ENCODE measurements at regions not wholly inside any gene's neighbourhood (a gene's known extent, or its start where the extent isn't known, plus 50 kb on each side); places are given as distances from the start of the nearest gene placed in this dataset.

DNA sequence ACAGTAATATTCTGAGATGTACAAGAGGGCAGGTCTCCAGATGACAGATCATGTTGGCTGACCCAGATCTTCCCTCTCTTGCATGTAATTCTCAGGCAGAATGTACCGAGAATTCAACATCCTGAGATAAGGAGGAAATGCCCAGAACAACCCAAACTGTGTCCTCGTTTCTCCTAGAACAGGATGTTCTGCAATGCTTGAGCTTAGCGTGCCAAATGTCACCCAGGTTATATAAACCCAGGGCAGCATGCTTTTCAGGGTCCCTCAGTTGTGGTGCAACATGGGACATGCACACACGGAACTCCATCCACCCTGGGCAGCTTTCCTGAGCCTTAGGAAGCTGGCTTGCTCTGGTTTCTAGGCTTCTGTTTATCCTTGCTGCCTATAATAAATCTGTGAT lies 102.1 kb upstream of the CMC1 start:
- H3K9me3 ChIP-seq (ENCODE audit: low read depth, low read length, poor library complexity, severe bottlenecking) = no peaks in the 10 kb centered on the region
- intact Hi-C loops (cut with micrococcal nuclease; ENCODE audit: unreplicated experiment) = no loop called here
- H3K27ac ChIP-seq (ENCODE audit: low read depth, low read length, poor library complexity, severe bottlenecking) = no peak overlapping the region
- DNase-seq (ENCODE audit: low spot score) = no peak
- TF ChIP-seq, protein P1, sequence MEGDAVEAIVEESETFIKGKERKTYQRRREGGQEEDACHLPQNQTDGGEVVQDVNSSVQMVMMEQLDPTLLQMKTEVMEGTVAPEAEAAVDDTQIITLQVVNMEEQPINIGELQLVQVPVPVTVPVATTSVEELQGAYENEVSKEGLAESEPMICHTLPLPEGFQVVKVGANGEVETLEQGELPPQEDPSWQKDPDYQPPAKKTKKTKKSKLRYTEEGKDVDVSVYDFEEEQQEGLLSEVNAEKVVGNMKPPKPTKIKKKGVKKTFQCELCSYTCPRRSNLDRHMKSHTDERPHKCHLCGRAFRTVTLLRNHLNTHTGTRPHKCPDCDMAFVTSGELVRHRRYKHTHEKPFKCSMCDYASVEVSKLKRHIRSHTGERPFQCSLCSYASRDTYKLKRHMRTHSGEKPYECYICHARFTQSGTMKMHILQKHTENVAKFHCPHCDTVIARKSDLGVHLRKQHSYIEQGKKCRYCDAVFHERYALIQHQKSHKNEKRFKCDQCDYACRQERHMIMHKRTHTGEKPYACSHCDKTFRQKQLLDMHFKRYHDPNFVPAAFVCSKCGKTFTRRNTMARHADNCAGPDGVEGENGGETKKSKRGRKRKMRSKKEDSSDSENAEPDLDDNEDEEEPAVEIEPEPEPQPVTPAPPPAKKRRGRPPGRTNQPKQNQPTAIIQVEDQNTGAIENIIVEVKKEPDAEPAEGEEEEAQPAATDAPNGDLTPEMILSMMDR (conservative IDR thresholded peaks at IDR 0.05; ENCODE audit: low read depth, low read length) = no peak
- TF ChIP-seq EZH2 (IDR thresholded peaks at IDR 0.05; ENCODE audit: borderline replicate concordance, low read depth, low read length, poor library complexity, severe bottlenecking) = no peak
- no peaks in the 10 kb centered on the region for H3K36me3 ChIP-seq (ENCODE audit: insufficient read depth, low read length, poor library complexity, severe bottlenecking)
- POLR2A ChIA-PET (ENCODE audit: low non-redundant PET) = no interaction called here
- no peaks in the 10 kb centered on the region for H3K27me3 ChIP-seq (replicated peaks; ENCODE audit: insufficient read depth, low read depth, low read length, poor library complexity)
- H3K4me3 ChIP-seq (ENCODE audit: low read depth, low read length, poor library complexity, severe bottlenecking) = no peak overlapping the region
- CTCF ChIA-PET = no interaction called here
- H3K4me1 ChIP-seq (ENCODE audit: insufficient read depth, low read length, poor library complexity, severe bottlenecking) = no peaks in the 10 kb centered on the region
- BruUV-seq (replicated peaks) = no TSS peak

DNA sequence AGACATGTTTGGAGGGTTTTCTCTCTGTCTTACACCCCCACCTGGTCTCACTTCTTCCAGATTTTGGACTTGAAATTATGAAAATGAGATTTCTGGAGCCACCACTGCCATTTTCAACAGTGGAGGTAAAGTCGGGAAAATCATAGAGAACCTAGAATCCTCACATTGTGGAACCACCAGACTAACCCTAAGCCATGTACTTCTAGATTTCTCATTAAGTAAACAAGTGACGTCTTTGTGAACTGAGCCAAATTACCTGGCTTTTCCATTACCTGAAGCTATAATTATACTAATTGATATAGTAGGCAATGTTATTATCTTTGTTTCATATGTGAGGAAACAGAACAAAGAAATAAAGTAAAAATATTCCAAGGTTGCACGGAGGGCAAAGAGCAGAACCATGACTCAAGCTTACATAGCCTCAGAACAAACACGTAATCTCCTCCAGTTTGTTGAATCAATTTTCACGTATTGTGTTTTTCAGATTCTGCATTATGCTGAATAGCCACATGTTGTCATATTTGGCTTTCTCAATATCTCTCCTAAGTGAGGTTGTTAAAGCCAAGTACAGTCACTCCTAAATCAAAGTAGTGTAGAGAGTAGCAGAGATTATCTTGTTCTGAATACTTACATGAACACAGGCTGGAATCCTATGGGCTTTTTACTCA lies 101.3 kb upstream of the CMC1 start:
- DNase-seq (ENCODE audit: low spot score) = no peak
- Histone ChIP-seq H3K4me1 (ENCODE audit: insufficient read depth, low read length, poor library complexity, severe bottlenecking) (no peaks in the 10 kb centered on the region), H3K27ac (ENCODE audit: low read depth, low read length, poor library complexity, severe bottlenecking) (no peak overlapping the region), H3K4me3 (ENCODE audit: low read depth, low read length, poor library complexity, severe bottlenecking) (no peak overlapping the region), H3K27me3 (replicated peaks; ENCODE audit: insufficient read depth, low read depth, low read length, poor library complexity) (no peaks in the 10 kb centered on the region), H3K36me3 (ENCODE audit: insufficient read depth, low read length, poor library complexity, severe bottlenecking) (no peaks in the 10 kb centered on the region), H3K9me3 (ENCODE audit: low read depth, low read length, poor library complexity, severe bottlenecking) (no peaks in the 10 kb centered on the region)
- POLR2A ChIA-PET (ENCODE audit: low non-redundant PET) = no interaction called here
- BruUV-seq (replicated peaks) = no TSS peak
- TF ChIP-seq, protein P1 (conservative IDR thresholded peaks at IDR 0.05; ENCODE audit: low read depth, low read length) = no peak
- TF ChIP-seq EZH2 (IDR thresholded peaks at IDR 0.05; ENCODE audit: borderline replicate concordance, low read depth, low read length, poor library complexity, severe bottlenecking) = no peak
- CTCF ChIA-PET = no interaction called here
- intact Hi-C loops (cut with micrococcal nuclease; ENCODE audit: unreplicated experiment) = no loop called here

DNA sequence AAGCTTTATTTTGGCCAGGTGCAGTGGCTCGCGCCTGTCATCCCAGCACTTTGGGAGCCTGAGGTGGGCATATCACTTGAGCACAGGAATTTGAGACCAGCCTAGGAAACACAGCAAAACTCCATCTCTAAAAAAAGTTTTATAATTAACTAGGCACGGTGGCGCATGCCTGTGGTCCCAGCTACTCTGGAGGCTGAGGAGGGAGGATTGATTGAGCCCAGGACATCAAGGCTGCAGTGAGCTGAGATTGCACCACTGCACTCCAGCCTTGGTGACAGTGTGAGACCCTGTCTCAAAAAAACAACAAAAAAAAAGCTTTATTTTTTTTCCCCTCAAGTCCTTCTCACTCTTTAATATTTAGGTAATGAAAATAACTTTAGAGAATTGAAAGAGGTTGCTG lies 100.8 kb upstream of the CMC1 start:
- Histone ChIP-seq H3K36me3 (ENCODE audit: insufficient read depth, low read length, poor library complexity, severe bottlenecking) (no peaks in the 10 kb centered on the region), H3K27me3 (replicated peaks; ENCODE audit: insufficient read depth, low read depth, low read length, poor library complexity) (no peaks in the 10 kb centered on the region), H3K4me3 (ENCODE audit: low read depth, low read length, poor library complexity, severe bottlenecking) (no peak overlapping the region), H3K9me3 (ENCODE audit: low read depth, low read length, poor library complexity, severe bottlenecking) (no peaks in the 10 kb centered on the region), H3K4me1 (ENCODE audit: insufficient read depth, low read length, poor library complexity, severe bottlenecking) (no peaks in the 10 kb centered on the region), H3K27ac (ENCODE audit: low read depth, low read length, poor library complexity, severe bottlenecking) (no peak overlapping the region)
- intact Hi-C loops (cut with micrococcal nuclease; ENCODE audit: unreplicated experiment) = no loop called here
- TF ChIP-seq, protein P1 (conservative IDR thresholded peaks at IDR 0.05; ENCODE audit: low read depth, low read length) = no peak
- TF ChIP-seq EZH2 (IDR thresholded peaks at IDR 0.05; ENCODE audit: borderline replicate concordance, low read depth, low read length, poor library complexity, severe bottlenecking) = no peak
- DNase-seq (ENCODE audit: low spot score) = no peak
- BruUV-seq (replicated peaks) = no TSS peak
- ChIA-PET POLR2A (ENCODE audit: low non-redundant PET) (no interaction called here), CTCF (no interaction called here)
